H1 (cell line): ENCODE measurements at regions not wholly inside any gene's neighbourhood (a gene's known extent, or its start where the extent isn't known, plus 50 kb on each side); places are given as distances from the start of the nearest gene placed in this dataset.
"Not testable (repeated sequence)": the region's sequence is repeated elsewhere in the genome, so short reads cannot be mapped to it uniquely, and the experiment has no call there.

Experiments
- CTCF ChIA-PET: fragments of 300-600 bp; sonication (Branson Sonifier 250); formaldehyde crosslinking; loops from one replicate; lab custom pipeline; 2021; ENCODE audit not compliant: partially characterized antibody; lab: Charles Lee
- POLR2A ChIA-PET: fragments of 300-600 bp; sonication (Branson Sonifier 250); formaldehyde crosslinking; loops from one replicate; lab custom pipeline; 2021; ENCODE audit warnings: inconsistent platforms; ENCODE audit not compliant: partially characterized antibody; lab: Charles Lee
- DNase-seq, 2 experiments: peaks; one replicate each; pipeline versions ENCODE4 v3.0.0 to v3.0.0-alpha.2; 2010 to 2022; ENCODE audit warnings: low spot score in 2 of 2, low read depth in 1 of 2, mixed read lengths in 1 of 2
- FAIRE-seq: peaks from 2 replicates; lab custom pipeline; 2011; peaks lifted over from hg19 to GRCh38; lab: Jason Lieb, UNC
- H2AFZ ChIP-seq: 2 replicates; pipeline ENCODE4 v1.8.1; 2012; ENCODE audit warnings: low read length, inconsistent platforms
- H2AK5ac ChIP-seq: 2 replicates; pipeline ENCODE4 v1.6.1; 2013; ENCODE audit warnings: low read depth, low read length
- H2BK120ac ChIP-seq: replicated peaks from 2 replicates; pipeline ENCODE3; 2013; ENCODE audit warnings: low read depth, low read length, inconsistent platforms
- H2BK12ac ChIP-seq: 2 replicates; pipeline ENCODE4 v1.6.1; 2013; ENCODE audit warnings: low read depth, low read length
- H2BK15ac ChIP-seq: 2 replicates; pipeline ENCODE4 v1.6.1; 2013; ENCODE audit warnings: low read length
- H2BK20ac ChIP-seq: 2 replicates; pipeline ENCODE4 v1.6.1; 2013; ENCODE audit warnings: low read length
- H2BK5ac ChIP-seq: 2 replicates; pipeline ENCODE4 v1.6.1; 2013; ENCODE audit warnings: low read depth, low read length
- H3K14ac ChIP-seq: 2 replicates; pipeline ENCODE4 v1.6.1; 2013; ENCODE audit warnings: inconsistent platforms; ENCODE audit not compliant: insufficient read length
- H3K18ac ChIP-seq: 2 replicates; pipeline ENCODE4 v1.6.1; 2013; ENCODE audit warnings: low read length; ENCODE audit errors: extremely low read depth
- H3K23ac ChIP-seq: 2 replicates; pipeline ENCODE4 v1.6.1; 2013; ENCODE audit warnings: inconsistent platforms; ENCODE audit not compliant: insufficient read length
- H3K23me2 ChIP-seq: 2 replicates; pipeline ENCODE4 v1.6.1; 2013; ENCODE audit warnings: low read depth, low read length
- H3K27ac ChIP-seq: 2 replicates; pipeline ENCODE4 v1.6.1; 2011; ENCODE audit warnings: low read depth, low read length, inconsistent platforms
- H3K27me3 ChIP-seq, 4 experiments: replicated peaks in 1 of 4; 1 replicate in 1 of 4; 2 replicates in 3 of 4; pipeline versions ENCODE4 v1.6.1 to v1.8.1; 2011 to 2013; ENCODE audit warnings: low read length in 3 of 4, mild to moderate bottlenecking in 3 of 4, inconsistent platforms in 2 of 4, mixed read lengths in 2 of 4, moderate library complexity in 1 of 4; ENCODE audit not compliant: control insufficient read depth in 3 of 4, insufficient read depth in 3 of 4; ENCODE audit errors: extremely low read depth in 1 of 4
- H3K36me3 ChIP-seq, 4 experiments: 2 replicates each; pipeline versions ENCODE4 v1.6.1 to v1.8.1; 2011 to 2013; ENCODE audit warnings: mild to moderate bottlenecking in 4 of 4, low read length in 3 of 4, moderate library complexity in 2 of 4, control low read depth in 1 of 4, inconsistent platforms in 1 of 4; ENCODE audit not compliant: insufficient read depth in 4 of 4, control insufficient read depth in 2 of 4
- H3K4ac ChIP-seq: replicated peaks from 2 replicates; pipeline ENCODE3; 2013; ENCODE audit warnings: low read length, low read depth, mixed read lengths, inconsistent platforms; ENCODE audit not compliant: insufficient read length
- H3K4me1 ChIP-seq, 4 experiments: replicated peaks in 1 of 4; 1 replicate in 1 of 4; 2 replicates in 3 of 4; pipeline versions ENCODE4 v1.6.1 to v1.8.1; 2011 to 2013; ENCODE audit warnings: low read length in 3 of 4, inconsistent platforms in 2 of 4, mixed read lengths in 1 of 4; ENCODE audit not compliant: insufficient read depth in 4 of 4, control insufficient read depth in 3 of 4
- H3K4me2 ChIP-seq, 2 experiments: 2 replicates each; pipeline versions ENCODE4 v1.6.1 to v1.8.1; 2011 to 2013; ENCODE audit warnings: low read depth in 2 of 2, low read length in 2 of 2, control low read depth in 1 of 2, inconsistent platforms in 1 of 2, mild to moderate bottlenecking in 1 of 2; ENCODE audit not compliant: insufficient read depth in 1 of 2
- H3K4me3 ChIP-seq, 4 experiments: fragments of 200-600, 300-600 bp in 1 of 4; sonication (generic), shearing (Covaris generic), sonication (Bioruptor Twin) in 1 of 4; 2 replicates each; pipeline versions ENCODE4 v1.5.1 to v1.8.1; 2011 to 2016; ENCODE audit warnings: low read length in 4 of 4, low read depth in 3 of 4, control low read depth in 2 of 4, inconsistent platforms in 2 of 4, mild to moderate bottlenecking in 2 of 4, mixed read lengths in 1 of 4, moderate library complexity in 1 of 4; ENCODE audit not compliant: insufficient read depth in 2 of 4; ENCODE audit errors: extremely low read depth in 1 of 4
- H3K56ac ChIP-seq: replicated peaks from 2 replicates; pipeline ENCODE3; 2013; ENCODE audit warnings: low read depth, mild to moderate bottlenecking, mixed read lengths, low read length, inconsistent platforms; ENCODE audit not compliant: insufficient read length
- H3K79me1 ChIP-seq: 2 replicates; pipeline ENCODE4 v1.6.1; 2013; ENCODE audit warnings: low read depth, low read length, control low read depth
- H3K79me2 ChIP-seq, 2 experiments: 2 replicates each; pipeline versions ENCODE4 v1.6.1 to v1.8.1; 2012 to 2013; ENCODE audit warnings: low read length in 2 of 2, mild to moderate bottlenecking in 2 of 2, inconsistent platforms in 1 of 2; ENCODE audit not compliant: insufficient read depth in 2 of 2, control insufficient read depth in 1 of 2
- H3K9ac ChIP-seq, 4 experiments: replicated peaks in 1 of 4; 1 replicate in 1 of 4; 2 replicates in 3 of 4; pipeline versions ENCODE4 v1.6.1 to v1.8.1; 2011 to 2013; ENCODE audit warnings: low read depth in 3 of 4, low read length in 3 of 4, control low read depth in 2 of 4, mild to moderate bottlenecking in 2 of 4, moderate library complexity in 2 of 4, inconsistent platforms in 1 of 4; ENCODE audit errors: extremely low read depth in 1 of 4
- H3K9me3 ChIP-seq, 2 experiments: 2 replicates each; pipeline versions ENCODE4 v1.6.1 to v1.8.1; 2012 to 2013; ENCODE audit warnings: mild to moderate bottlenecking in 2 of 2, moderate library complexity in 2 of 2, control low read depth in 1 of 2, inconsistent platforms in 1 of 2, low read depth in 1 of 2, low read length in 1 of 2, mixed read lengths in 1 of 2; ENCODE audit not compliant: insufficient read depth in 2 of 2
- H4K20me1 ChIP-seq, 2 experiments: replicated peaks in 1 of 2; 2 replicates each; pipeline versions ENCODE3 to v1.8.1; 2011 to 2013; ENCODE audit warnings: inconsistent platforms in 2 of 2, low read length in 2 of 2, mild to moderate bottlenecking in 1 of 2; ENCODE audit not compliant: insufficient read depth in 2 of 2, control insufficient read depth in 1 of 2
- H4K5ac ChIP-seq: 2 replicates; pipeline ENCODE4 v1.6.1; 2013; ENCODE audit warnings: low read length, low read depth, mixed read lengths, inconsistent platforms; ENCODE audit not compliant: insufficient read length
- H4K8ac ChIP-seq: 2 replicates; pipeline ENCODE4 v1.8.0; 2013; ENCODE audit warnings: mild to moderate bottlenecking, moderate library complexity, low read length, inconsistent platforms; ENCODE audit not compliant: insufficient read depth; ENCODE audit errors: extremely low read depth
- H4K91ac ChIP-seq: replicated peaks from 2 replicates; pipeline ENCODE3; 2013; ENCODE audit warnings: low read length, mixed read lengths, inconsistent platforms; ENCODE audit not compliant: insufficient read length
- CREB1 ChIP-seq: IDR thresholded peaks from 2 replicates; pipeline ENCODE4 v1.6.1; 2012; ENCODE audit warnings: inconsistent platforms
- RFX5 ChIP-seq: IDR thresholded peaks from 2 replicates; pipeline ENCODE4 v1.6.1; 2011; ENCODE audit warnings: low read depth, low read length, improper control_type of control experiment, borderline replicate concordance
- WGBS, 2 experiments: shearing (Covaris generic) in 1 of 2; methylation state at CpG; one replicate each; pipeline versions ENCODE4 v1.1.6 to v1.1.7; 2013 to 2015; ENCODE audit warnings: low lambda C conversion rate in 2 of 2, mixed read lengths in 2 of 2, inconsistent platforms in 1 of 2, low coverage in 1 of 2, missing lambda C conversion rate in 1 of 2; ENCODE audit not compliant: insufficient replicate concordance in 2 of 2, insufficient coverage in 1 of 2, insufficient read length in 1 of 2; ENCODE audit errors: extremely low coverage in 1 of 2, missing lambda C conversion rate in 1 of 2; 5-methylcytosine and 5-hydroxymethylcytosine counted together

GRCh38 chr3:125915792-125916375 is 53.1 kb upstream of the ROPN1B start:
- H3K79me1 ChIP-seq, H4K5ac ChIP-seq, CTCF ChIA-PET, H3K14ac ChIP-seq, H3K23ac ChIP-seq, H2AK5ac ChIP-seq, H3K56ac ChIP-seq, H3K18ac ChIP-seq, H4K20me1 ChIP-seq, H3K9me3 ChIP-seq, H2BK12ac ChIP-seq, H2BK120ac ChIP-seq, H2AFZ ChIP-seq, H3K4ac ChIP-seq, H3K27me3 ChIP-seq, H3K9ac ChIP-seq, H4K8ac ChIP-seq, H3K79me2 ChIP-seq, H3K36me3 ChIP-seq, H3K4me1 ChIP-seq, H2BK5ac ChIP-seq, H3K23me2 ChIP-seq, H3K27ac ChIP-seq, H4K91ac ChIP-seq, H2BK15ac ChIP-seq, H2BK20ac ChIP-seq, POLR2A ChIA-PET, FAIRE-seq: not testable (repeated sequence)
- Histone ChIP-seq H3K4me3 (peak overlapping the region; percentile 33 to 64 (median 49); a peak in 7 of 8 replicates), H3K4me2 (peak overlapping the region in 1 of 2 experiments; percentile 80; a peak in 1 of 4 replicates)
- DNase-seq: peak; percentile 99
- TF ChIP-seq RFX5: peak; percentile 76
- TF ChIP-seq CREB1: 0 out of 2 replicates have a peak, but pooled peaks have one; percentile 40
- 2% methylated on average over 26 of the region's 40 CpGs; no CpG with 5 or more reads in 1 of the 2 experiments for WGBS, 2 experiments
